ENCODE measurements at regions not wholly inside any gene's neighbourhood (a gene's known extent, or its start where the extent isn't known, plus 50 kb on each side); places are given as distances from the start of the nearest gene placed in this dataset.

GRCh38 chr14:45698462-45699134 is 445.6 kb upstream of the MIS18BP1 start:
- Histone ChIP-seq H3K27ac (ENCODE audit: low read depth in 1 of 2, low read length in 2 of 2) (no peak overlapping the region), H3K4me1 (ENCODE audit: control insufficient read depth in 1 of 2, insufficient read depth in 2 of 2, low read length in 2 of 2) (no peaks in the 10 kb centered on the region), H4K20me1 (ENCODE audit: insufficient read depth, low read length) (no peaks in the 10 kb centered on the region), H3K36me3 (replicated peaks in 1 of 2; ENCODE audit: control insufficient read depth in 1 of 2, insufficient read depth in 2 of 2, low read length in 2 of 2) (no peaks in the 10 kb centered on the region), H3K9ac (ENCODE audit: insufficient read depth, low read length, poor library complexity, severe bottlenecking) (no peak overlapping the region), H2AFZ (ENCODE audit: insufficient read depth, low read depth, low read length, poor library complexity, severe bottlenecking) (no peak overlapping the region), H3K4me3 (replicated peaks in 1 of 3; ENCODE audit: low read depth in 2 of 3, low read length in 3 of 3) (no peak overlapping the region), H3K9me3 (replicated peaks in 1 of 2; ENCODE audit: control insufficient read depth in 1 of 2, insufficient read depth in 1 of 2, low read length in 2 of 2) (no peaks in the 10 kb centered on the region), H3K27me3 (ENCODE audit: control insufficient read depth in 2 of 2, insufficient read depth in 2 of 2, low read length in 2 of 2) (no peaks in the 10 kb centered on the region), H3K4me2 (replicated peaks; ENCODE audit: extremely low read depth, low read length, poor library complexity, severe bottlenecking) (no peak overlapping the region), H3K79me2 (ENCODE audit: insufficient read depth, low read length) (no peaks in the 10 kb centered on the region)
- no peak for DNase-seq
- Mint-ChIP-seq H3K4me3 (no peak overlapping the region), H3K9me3 (peaks cover 0 to 3% (median 2%) of the 10 kb centered on the region in 7 donors), H3K27me3 (ENCODE audit: low read depth in 3 of 3) (no peaks in the 10 kb centered on the region), H3K27ac (no peak overlapping the region), H3K36me3 (no peaks in the 10 kb centered on the region), H3K4me1 (no peaks in the 10 kb centered on the region)
- intact Hi-C loops (cut with micrococcal nuclease), result no loop called here
- no peak for TF ChIP-seq CTCF (IDR thresholded peaks at IDR 0.05)
- WGBS (ENCODE audit: insufficient coverage), result no CpG with 5 or more reads among the region's 1 CpG

GRCh38 chr14:45686771-45687170 is 433.8 kb upstream of the MIS18BP1 start:
- Histone ChIP-seq H3K4me2 (replicated peaks; ENCODE audit: extremely low read depth, low read length, poor library complexity, severe bottlenecking) (no peak overlapping the region), H3K27ac (ENCODE audit: low read depth in 1 of 2, low read length in 2 of 2) (no peak overlapping the region), H3K4me3 (replicated peaks in 1 of 3; ENCODE audit: low read depth in 2 of 3, low read length in 3 of 3) (no peak overlapping the region), H2AFZ (ENCODE audit: insufficient read depth, low read depth, low read length, poor library complexity, severe bottlenecking) (no peak overlapping the region), H3K9ac (ENCODE audit: insufficient read depth, low read length, poor library complexity, severe bottlenecking) (no peak overlapping the region), H3K27me3 (ENCODE audit: control insufficient read depth in 2 of 2, insufficient read depth in 2 of 2, low read length in 2 of 2) (no peaks in the 10 kb centered on the region), H3K9me3 (replicated peaks in 1 of 2; ENCODE audit: control insufficient read depth in 1 of 2, insufficient read depth in 1 of 2, low read length in 2 of 2) (peaks cover 9 to 10% of the 10 kb centered on the region in 2 donors), H3K4me1 (ENCODE audit: control insufficient read depth in 1 of 2, insufficient read depth in 2 of 2, low read length in 2 of 2) (no peaks in the 10 kb centered on the region), H3K79me2 (ENCODE audit: insufficient read depth, low read length) (no peaks in the 10 kb centered on the region), H4K20me1 (ENCODE audit: insufficient read depth, low read length) (no peaks in the 10 kb centered on the region), H3K36me3 (replicated peaks in 1 of 2; ENCODE audit: control insufficient read depth in 1 of 2, insufficient read depth in 2 of 2, low read length in 2 of 2) (no peaks in the 10 kb centered on the region)
- Mint-ChIP-seq H3K4me1 (no peaks in the 10 kb centered on the region), H3K27me3 (ENCODE audit: low read depth in 3 of 3) (no peaks in the 10 kb centered on the region), H3K4me3 (no peak overlapping the region), H3K27ac (no peak overlapping the region), H3K36me3 (no peaks in the 10 kb centered on the region), H3K9me3 (peaks cover 4 to 14% (median 10%) of the 10 kb centered on the region in 7 donors)
- no peak for TF ChIP-seq CTCF (IDR thresholded peaks at IDR 0.05)
- intact Hi-C loops (cut with micrococcal nuclease), result no loop called here
- WGBS (ENCODE audit: insufficient coverage), result no CpG with 5 or more reads among the region's 4 CpGs
- DNase-seq, result no peak

All from CD14-positive monocyte (primary cell).